H9 (cell line): ENCODE measurements at regions not wholly inside any gene's neighbourhood (a gene's known extent, or its start where the extent isn't known, plus 50 kb on each side); places are given as distances from the start of the nearest gene placed in this dataset.

Experiments
- DNase-seq: peaks from one replicate; pipeline ENCODE4 v3.0.0-alpha.2; 2017
- H2AFZ ChIP-seq: one replicate; pipeline ENCODE4 v1.6.1; 2013; ENCODE audit warnings: mild to moderate bottlenecking, low read length, control low read depth, moderate library complexity
- H2AK5ac ChIP-seq: 2 replicates; pipeline ENCODE4 v1.6.1; 2013; ENCODE audit warnings: low read length, control low read depth, mixed read lengths; ENCODE audit not compliant: insufficient read length
- H2BK120ac ChIP-seq: one replicate; pipeline ENCODE4 v1.6.1; 2013; ENCODE audit warnings: low read depth, mild to moderate bottlenecking, low read length, control low read depth, inconsistent platforms; ENCODE audit not compliant: poor library complexity, severe bottlenecking
- H2BK12ac ChIP-seq: 2 replicates; pipeline ENCODE4 v1.6.1; 2013; ENCODE audit warnings: low read length, control low read depth, mixed read lengths, low read depth; ENCODE audit not compliant: insufficient read length
- H2BK15ac ChIP-seq: 2 replicates; pipeline ENCODE4 v1.6.1; 2013; ENCODE audit warnings: low read depth, low read length, control low read depth
- H2BK20ac ChIP-seq: one replicate; pipeline ENCODE4 v1.6.1; 2013; ENCODE audit warnings: low read depth, mild to moderate bottlenecking, low read length, control low read depth, inconsistent platforms; ENCODE audit not compliant: poor library complexity, severe bottlenecking
- H2BK5ac ChIP-seq: 2 replicates; pipeline ENCODE4 v1.6.1; 2013; ENCODE audit warnings: low read length, control low read depth, mixed read lengths; ENCODE audit not compliant: insufficient read length
- H3K14ac ChIP-seq: 2 replicates; pipeline ENCODE4 v1.6.1; 2013; ENCODE audit warnings: low read length, control low read depth; ENCODE audit not compliant: insufficient read depth
- H3K18ac ChIP-seq: 2 replicates; pipeline ENCODE4 v1.6.1; 2013; ENCODE audit warnings: low read depth, mild to moderate bottlenecking, mixed read lengths, low read length, control low read depth; ENCODE audit not compliant: insufficient read length
- H3K23ac ChIP-seq: 2 replicates; pipeline ENCODE4 v1.6.1; 2013; ENCODE audit warnings: low read length, control low read depth, mixed read lengths, low read depth; ENCODE audit not compliant: insufficient read length
- H3K23me2 ChIP-seq: 2 replicates; pipeline ENCODE4 v1.6.1; 2013; ENCODE audit warnings: low read depth, mild to moderate bottlenecking, mixed read lengths, low read length, control low read depth; ENCODE audit not compliant: insufficient read length, poor library complexity, severe bottlenecking
- H3K27ac ChIP-seq: 2 replicates; pipeline ENCODE4 v1.5.1; 2013; ENCODE audit warnings: low read length, control low read depth, mixed read lengths, low read depth; ENCODE audit not compliant: insufficient read length
- H3K27me3 ChIP-seq: 2 replicates; pipeline ENCODE4 v1.6.1; 2013; ENCODE audit warnings: low read length, control low read depth, inconsistent platforms; ENCODE audit not compliant: insufficient read depth
- H3K4ac ChIP-seq: 2 replicates; pipeline ENCODE4 v1.6.1; 2013; ENCODE audit warnings: low read depth, mild to moderate bottlenecking, control low read depth, inconsistent platforms, low read length, moderate library complexity
- H3K4me1 ChIP-seq: 2 replicates; pipeline ENCODE4 v1.6.1; 2013; ENCODE audit warnings: low read length, control low read depth, inconsistent platforms; ENCODE audit not compliant: insufficient read depth
- H3K4me2 ChIP-seq: 2 replicates; pipeline ENCODE4 v1.6.1; 2013; ENCODE audit warnings: low read length, control low read depth, mixed read lengths; ENCODE audit not compliant: insufficient read length, insufficient read depth
- H3K56ac ChIP-seq: 2 replicates; pipeline ENCODE4 v1.6.1; 2013; ENCODE audit warnings: low read depth, mild to moderate bottlenecking, mixed read lengths, low read length, control low read depth; ENCODE audit not compliant: insufficient read length
- H3K79me1 ChIP-seq: 2 replicates; pipeline ENCODE4 v1.6.1; 2013; ENCODE audit warnings: low read depth, mild to moderate bottlenecking, moderate library complexity, low read length, control low read depth, inconsistent platforms; ENCODE audit not compliant: insufficient read depth, poor library complexity, severe bottlenecking
- H3K79me2 ChIP-seq: 2 replicates; pipeline ENCODE4 v1.6.1; 2013; ENCODE audit warnings: low read length, control low read depth, inconsistent platforms; ENCODE audit not compliant: insufficient read depth
- H3K9ac ChIP-seq: 2 replicates; pipeline ENCODE4 v1.6.1; 2013; ENCODE audit warnings: low read length, control low read depth, mixed read lengths; ENCODE audit not compliant: insufficient read length; ENCODE audit errors: extremely low read depth
- H3K9me3 ChIP-seq: one replicate; pipeline ENCODE4 v1.6.1; 2013; ENCODE audit warnings: low read depth, low read length, inconsistent platforms; ENCODE audit not compliant: control insufficient read depth
- H3T11ph ChIP-seq: one replicate; pipeline ENCODE4 v1.6.1; 2013; ENCODE audit warnings: mild to moderate bottlenecking, low read length, control low read depth, inconsistent platforms
- H4K20me1 ChIP-seq: one replicate; pipeline ENCODE4 v1.6.1; 2013; ENCODE audit not compliant: control insufficient read depth, insufficient read length, insufficient read depth
- H4K5ac ChIP-seq: 2 replicates; pipeline ENCODE4 v1.6.1; 2013; ENCODE audit warnings: low read depth, mild to moderate bottlenecking, mixed read lengths, low read length, control low read depth; ENCODE audit not compliant: insufficient read length
- H4K8ac ChIP-seq: replicated peaks from 2 replicates; pipeline ENCODE4 v1.6.1; 2013; ENCODE audit warnings: low read length, control low read depth, mixed read lengths, low read depth; ENCODE audit not compliant: insufficient read length
- H4K91ac ChIP-seq: 2 replicates; pipeline ENCODE4 v1.6.1; 2013; ENCODE audit warnings: low read depth, mild to moderate bottlenecking, moderate library complexity, mixed read lengths, low read length, control low read depth; ENCODE audit not compliant: insufficient read length
- H3K27ac Mint-ChIP-seq, 3 experiments: 2 replicates in 2 of 3; 3 replicates in 1 of 3; pipeline ENCODE4 v1.8.0; 2020 to 2021; ENCODE audit warnings: mixed read lengths in 3 of 3, mild to moderate bottlenecking in 1 of 3, moderate library complexity in 1 of 3
- H3K27me3 Mint-ChIP-seq: 2 replicates; pipeline ENCODE4 v1.8.0; 2021; ENCODE audit warnings: low read depth, mild to moderate bottlenecking, moderate library complexity, mixed read lengths
- H3K36me3 Mint-ChIP-seq, 3 experiments: 2 replicates in 2 of 3; 3 replicates in 1 of 3; pipeline ENCODE4 v1.8.0; 2020 to 2021; ENCODE audit warnings: low read depth in 3 of 3, mixed read lengths in 3 of 3; ENCODE audit not compliant: insufficient read depth in 1 of 3
- H3K4me1 Mint-ChIP-seq, 2 experiments: 2 replicates each; pipeline ENCODE4 v1.8.0; 2020; ENCODE audit warnings: mixed read lengths in 2 of 2
- H3K4me3 Mint-ChIP-seq, 2 experiments: 2 replicates in 1 of 2; 3 replicates in 1 of 2; pipeline ENCODE4 v1.8.0; 2020 to 2021; ENCODE audit warnings: mild to moderate bottlenecking in 2 of 2, mixed read lengths in 2 of 2, moderate library complexity in 1 of 2
- H3K9me3 Mint-ChIP-seq, 2 experiments: 2 replicates in 1 of 2; 3 replicates in 1 of 2; pipeline ENCODE4 v1.8.0; 2020; ENCODE audit warnings: mild to moderate bottlenecking in 2 of 2, mixed read lengths in 2 of 2, moderate library complexity in 1 of 2
- CTCF ChIP-seq: fragments of 200-600 bp; sonication (generic); conservative IDR thresholded peaks from 3 replicates; pipeline ENCODE4 v1.8.0; 2021; ENCODE audit warnings: antibody characterized with exemption, mild to moderate bottlenecking
- WGBS: extraction: QIAGEN DNeasy Blood & Tissue Kit; methylation state at CpG from one replicate; pipeline ENCODE4 v1.1.7; 2013; ENCODE audit warnings: missing lambda C conversion rate, low lambda C conversion rate, mixed read lengths; ENCODE audit not compliant: insufficient read length; ENCODE audit errors: extremely low coverage; 5-methylcytosine and 5-hydroxymethylcytosine counted together

- no peak overlapping the region for H2AK5ac ChIP-seq
- no peak overlapping the region for H3K4me2 ChIP-seq
- H3K4me1 ChIP-seq = no peaks in the 10 kb centered on the region
- H3K23me2 ChIP-seq = no peaks in the 10 kb centered on the region
- no peak overlapping the region for H4K91ac ChIP-seq
- no peak for DNase-seq
- no peak overlapping the region for H3K4ac ChIP-seq
- no peaks in the 10 kb centered on the region for H3K36me3 Mint-ChIP-seq
- no peak overlapping the region for H3K9ac ChIP-seq
- H2BK20ac ChIP-seq = no peak overlapping the region
- no peak overlapping the region for H3K4me3 Mint-ChIP-seq
- peaks cover 2 to 6% of the 10 kb centered on the region in 2 experiments; a peak in 3 of 4 replicates for H3K4me1 Mint-ChIP-seq
- no peak overlapping the region for H3K18ac ChIP-seq
- H3K9me3 ChIP-seq = no peaks in the 10 kb centered on the region
- no peak overlapping the region for H4K5ac ChIP-seq
- no peak overlapping the region for H3K14ac ChIP-seq
- H2BK5ac ChIP-seq = no peak overlapping the region
- no peak overlapping the region for H4K8ac ChIP-seq
- H2AFZ ChIP-seq = no peak overlapping the region
- TF ChIP-seq CTCF = no peak
- H3K27ac ChIP-seq = no peak overlapping the region
- peaks cover 0 to 2% of the 10 kb centered on the region in 2 experiments; a peak in 2 of 5 replicates for H3K9me3 Mint-ChIP-seq
- H3K23ac ChIP-seq = no peak overlapping the region
- H3K56ac ChIP-seq = no peak overlapping the region
- H2BK15ac ChIP-seq = no peak overlapping the region
- no peaks in the 10 kb centered on the region for H3K79me2 ChIP-seq
- WGBS = no CpG with 5 or more reads among the region's 2 CpGs
- no peak overlapping the region for H2BK12ac ChIP-seq
- no peaks in the 10 kb centered on the region; the same call in none of the 2 replicates for H3K27me3 Mint-ChIP-seq
- no peak overlapping the region for H3T11ph ChIP-seq
- no peak overlapping the region for H3K27ac Mint-ChIP-seq
- no peak overlapping the region for H2BK120ac ChIP-seq
- no peaks in the 10 kb centered on the region for H3K27me3 ChIP-seq
- no peaks in the 10 kb centered on the region for H4K20me1 ChIP-seq
- no peaks in the 10 kb centered on the region for H3K79me1 ChIP-seq
Observed at GRCh38 chr11:13149991-13150390, 127.6 kb upstream of the BMAL1 start.
